Stimulated activated CD8-positive, alpha-beta memory T cell treated with anti-CD3 and anti-CD28 coated beads, Interleukin-4, amount 100 ng/mL, for 24 hours (primary cell): ENCODE measurements at regions not wholly inside any gene's neighbourhood (a gene's known extent, or its start where the extent isn't known, plus 50 kb on each side); places are given as distances from the start of the nearest gene placed in this dataset.

Source experiments
- DNase-seq: peaks from one replicate; pipeline ENCODE4 v3.0.0-alpha.2; 2020; ENCODE audit warnings: low read depth

GRCh38 chr7:142371586-142372377 is 113.9 kb upstream of the PRSS58 start:
- no peak for DNase-seq

- no peak for DNase-seq
Observed at GRCh38 chr7:142365410-142365842, 107.6 kb upstream of the PRSS58 start.

- no peak for DNase-seq
Observed at GRCh38 chr7:142364551-142364950, 106.7 kb upstream of the PRSS58 start.

- no peak for DNase-seq
Observed at GRCh38 chr7:142362349-142362748, 104.5 kb upstream of the PRSS58 start.

- no peak for DNase-seq
Observed at GRCh38 chr7:142359694-142360279, 101.9 kb upstream of the PRSS58 start.

GRCh38 chr7:142357953-142358520 is 100.2 kb upstream of the PRSS58 start:
- DNase-seq, result no peak

- no peak for DNase-seq
Observed at GRCh38 chr7:142356166-142356565, 98.3 kb upstream of the PRSS58 start.

GRCh38 chr7:142355328-142355727 is 97.5 kb upstream of the PRSS58 start:
- DNase-seq, result no peak

GRCh38 chr7:142353147-142354060 is 95.5 kb upstream of the PRSS58 start:
- DNase-seq, result no peak

GRCh38 chr7:142352543-142352942 is 94.7 kb upstream of the PRSS58 start:
- no peak for DNase-seq

- DNase-seq, result no peak
Observed at GRCh38 chr7:142351145-142351544, 93.3 kb upstream of the PRSS58 start.

GRCh38 chr7:142349670-142350405 is 92.0 kb upstream of the PRSS58 start:
- no peak for DNase-seq

GRCh38 chr7:142348921-142349405 is 91.1 kb upstream of the PRSS58 start:
- no peak for DNase-seq

GRCh38 chr7:142348100-142348499 is 90.2 kb upstream of the PRSS58 start:
- no peak for DNase-seq

- DNase-seq, result no peak
Observed at GRCh38 chr7:142347091-142347490, 89.2 kb upstream of the PRSS58 start.

GRCh38 chr7:142345811-142346210 is 88.0 kb upstream of the PRSS58 start:
- no peak for DNase-seq

GRCh38 chr7:142338633-142339501 is 81.0 kb upstream of the PRSS58 start:
- no peak for DNase-seq

- DNase-seq, result no peak
Observed at GRCh38 chr7:142337054-142338001, 79.5 kb upstream of the PRSS58 start.

- no peak for DNase-seq
Observed at GRCh38 chr7:142334806-142335205, 76.9 kb upstream of the PRSS58 start.
